Loucy (cell line): ENCODE measurements at regions not wholly inside any gene's neighbourhood (a gene's known extent, or its start where the extent isn't known, plus 50 kb on each side); places are given as distances from the start of the nearest gene placed in this dataset.

Source experiments
- H2AFZ ChIP-seq: fragments of 200-600 bp; sonication (generic); 2 replicates; pipeline ENCODE4 v1.6.0; 2016; ENCODE audit warnings: antibody characterized with exemption, mild to moderate bottlenecking, low read length, moderate library complexity
- H3F3A ChIP-seq: fragments of 200-600 bp; 2 replicates; pipeline ENCODE4 v1.6.0; 2016; ENCODE audit warnings: antibody characterized with exemption, low read depth, mild to moderate bottlenecking
- H3K27me3 ChIP-seq: fragments of 200-600 bp; sonication (generic); 2 replicates; pipeline ENCODE4 v1.6.1; 2014; ENCODE audit warnings: low read length, mild to moderate bottlenecking; ENCODE audit not compliant: insufficient read depth, poor library complexity, severe bottlenecking
- H3K36me3 ChIP-seq: fragments of 200-600 bp; sonication (generic); 2 replicates; pipeline ENCODE4 v1.6.1; 2016; ENCODE audit warnings: low read length; ENCODE audit not compliant: insufficient read depth
- H3K4me1 ChIP-seq: fragments of 200-600 bp; sonication (generic); 2 replicates; pipeline ENCODE4 v1.5.1; 2014; ENCODE audit warnings: low read length, mild to moderate bottlenecking; ENCODE audit not compliant: insufficient read depth, poor library complexity, severe bottlenecking
- H3K4me2 ChIP-seq: fragments of 200-600 bp; sonication (generic); 2 replicates; pipeline ENCODE4 v1.6.0; 2014; ENCODE audit warnings: antibody characterized with exemption, low read length, low read depth, mild to moderate bottlenecking; ENCODE audit not compliant: poor library complexity, severe bottlenecking
- H3K4me3 ChIP-seq: fragments of 200-600 bp; sonication (generic); 2 replicates; pipeline ENCODE4 v1.5.1; 2014; ENCODE audit warnings: low read length, mild to moderate bottlenecking, mixed read lengths; ENCODE audit not compliant: poor library complexity, severe bottlenecking
- H3K79me2 ChIP-seq: fragments of 200-600 bp; sonication (generic); 2 replicates; pipeline ENCODE4 v1.6.1; 2014; ENCODE audit warnings: low read length; ENCODE audit not compliant: insufficient read depth
- H3K9ac ChIP-seq: fragments of 200-600 bp; sonication (generic); 2 replicates; pipeline ENCODE4 v1.6.0; 2014; ENCODE audit warnings: mild to moderate bottlenecking, low read depth, low read length, moderate library complexity; ENCODE audit not compliant: poor library complexity, severe bottlenecking
- H3K9me2 ChIP-seq: fragments of 200-600 bp; sonication (generic); replicated peaks from 2 replicates; pipeline ENCODE4 v1.6.1; 2016; ENCODE audit warnings: low read depth, low read length, mixed read lengths
- H3K9me3 ChIP-seq: fragments of 200-600 bp; sonication (generic); 2 replicates; pipeline ENCODE4 v1.6.1; 2014; ENCODE audit warnings: mild to moderate bottlenecking, antibody characterized with exemption, low read length, low read depth; ENCODE audit not compliant: insufficient read depth
- H4K20me1 ChIP-seq: fragments of 200-600 bp; sonication (generic); 2 replicates; pipeline ENCODE4 v1.6.0; 2014; ENCODE audit warnings: antibody characterized with exemption, low read length, mild to moderate bottlenecking; ENCODE audit not compliant: insufficient read depth, poor library complexity, severe bottlenecking
- CTCF ChIP-seq: fragments of 200-600 bp; sonication (generic); conservative IDR thresholded peaks from 2 replicates; pipeline ENCODE4 v1.5.1; 2014; ENCODE audit warnings: mild to moderate bottlenecking, antibody characterized with exemption, low read length
- EZH2phosphoT487 ChIP-seq: fragments of 200-600 bp; IDR thresholded peaks from 2 replicates; pipeline ENCODE4 v1.6.1; 2018; ENCODE audit warnings: antibody characterized with exemption, mild to moderate bottlenecking, moderate library complexity, borderline replicate concordance

GRCh38 chr9:119523508-119523907, 154.3 kb upstream of the BRINP1 start:
- no peak overlapping the region for H3K9ac ChIP-seq
- H3K4me3 ChIP-seq = no peak overlapping the region
- H2AFZ ChIP-seq = no peak overlapping the region
- TF ChIP-seq CTCF = no peak
- TF ChIP-seq EZH2phosphoT487 = no peak
- no peaks in the 10 kb centered on the region for H3K4me1 ChIP-seq
- H3F3A ChIP-seq = no peaks in the 10 kb centered on the region
- H3K4me2 ChIP-seq = no peak overlapping the region
- H3K9me3 ChIP-seq = no peaks in the 10 kb centered on the region
- H3K27me3 ChIP-seq = no peaks in the 10 kb centered on the region
- H4K20me1 ChIP-seq = no peaks in the 10 kb centered on the region
- no peaks in the 10 kb centered on the region for H3K79me2 ChIP-seq
- H3K36me3 ChIP-seq = no peaks in the 10 kb centered on the region
- H3K9me2 ChIP-seq = no peaks in the 10 kb centered on the region

DNA sequence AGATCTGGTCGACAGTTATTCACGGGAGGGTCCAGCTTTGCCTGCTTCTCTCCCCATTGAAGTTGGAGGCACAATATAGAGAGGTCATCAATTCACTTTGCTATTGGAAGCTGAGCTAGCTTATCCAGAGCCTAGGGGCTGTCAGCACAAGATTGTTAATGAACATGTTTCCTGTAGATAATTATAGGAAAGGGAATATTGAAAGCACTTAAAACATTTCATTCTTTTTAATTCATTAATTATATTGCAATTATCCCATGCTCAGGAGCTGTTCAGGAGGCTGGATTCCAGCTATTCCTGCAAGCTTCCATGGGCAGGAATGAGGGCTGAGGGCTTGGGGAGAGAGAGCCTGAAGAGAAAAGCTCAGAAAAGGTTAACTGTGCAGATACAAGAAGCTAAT, 153.1 kb upstream of the BRINP1 start:
- H3K9me2 ChIP-seq = no peaks in the 10 kb centered on the region
- no peak overlapping the region for H3K4me3 ChIP-seq
- TF ChIP-seq EZH2phosphoT487 = no peak
- TF ChIP-seq CTCF = no peak
- H3F3A ChIP-seq = no peaks in the 10 kb centered on the region
- no peaks in the 10 kb centered on the region for H3K36me3 ChIP-seq
- H3K4me2 ChIP-seq = no peak overlapping the region
- no peaks in the 10 kb centered on the region for H3K4me1 ChIP-seq
- no peaks in the 10 kb centered on the region for H3K9me3 ChIP-seq
- H4K20me1 ChIP-seq = no peaks in the 10 kb centered on the region
- H2AFZ ChIP-seq = no peak overlapping the region
- no peak overlapping the region for H3K9ac ChIP-seq
- H3K79me2 ChIP-seq = no peaks in the 10 kb centered on the region
- H3K27me3 ChIP-seq = no peaks in the 10 kb centered on the region

DNA sequence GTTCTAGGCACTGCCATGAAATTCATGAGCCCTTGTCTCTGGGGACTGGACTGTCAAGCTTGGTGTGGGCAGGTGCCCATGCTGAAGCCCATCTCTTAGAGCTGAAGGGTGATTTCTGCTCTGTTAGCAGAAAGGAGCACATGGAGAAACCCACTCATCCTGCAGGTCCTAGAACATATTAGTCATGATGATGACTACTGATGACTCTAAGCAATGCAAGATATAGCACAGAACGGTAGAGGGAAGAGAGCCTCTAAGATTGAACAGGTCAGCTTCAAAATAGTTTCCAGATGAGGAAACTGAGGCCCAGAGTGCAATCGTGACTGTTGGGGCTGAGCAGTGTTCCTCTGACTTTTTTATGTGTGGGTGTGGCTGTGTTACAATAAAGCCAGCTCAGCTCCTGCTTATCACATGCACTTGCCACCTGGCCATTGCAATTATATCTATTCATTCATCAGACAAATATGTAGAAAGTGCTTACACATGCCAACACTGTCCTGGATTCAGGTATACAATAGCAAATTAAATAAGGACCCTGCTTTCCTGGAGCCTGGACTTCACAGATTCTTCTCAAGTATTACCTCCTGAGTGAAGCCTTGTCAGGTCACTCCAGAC, 140.2 kb upstream of the BRINP1 start:
- H3K4me2 ChIP-seq = no peak overlapping the region
- no peaks in the 10 kb centered on the region for H3K4me1 ChIP-seq
- no peaks in the 10 kb centered on the region for H3K36me3 ChIP-seq
- no peak overlapping the region for H3K4me3 ChIP-seq
- no peaks in the 10 kb centered on the region for H3F3A ChIP-seq
- no peak overlapping the region for H2AFZ ChIP-seq
- no peak overlapping the region for H3K9ac ChIP-seq
- H3K27me3 ChIP-seq = no peaks in the 10 kb centered on the region
- no peaks in the 10 kb centered on the region for H3K9me3 ChIP-seq
- no peaks in the 10 kb centered on the region for H3K79me2 ChIP-seq
- H4K20me1 ChIP-seq = no peaks in the 10 kb centered on the region
- TF ChIP-seq EZH2phosphoT487 (no peak), CTCF (no peak)
- H3K9me2 ChIP-seq = no peaks in the 10 kb centered on the region
